HG03571 (cell line): ENCODE measurements at regions not wholly inside any gene's neighbourhood (a gene's known extent, or its start where the extent isn't known, plus 50 kb on each side); places are given as distances from the start of the nearest gene placed in this dataset.
"Not testable (repeated sequence)": the region's sequence is repeated elsewhere in the genome, so short reads cannot be mapped to it uniquely, and the experiment has no call there.

Source experiments
- ATAC-seq: cut with Tn5 transposase; IDR thresholded peaks from one replicate; pipeline ENCODE4 v1.9.1; 2021; ENCODE audit not compliant: unreplicated experiment

DNA sequence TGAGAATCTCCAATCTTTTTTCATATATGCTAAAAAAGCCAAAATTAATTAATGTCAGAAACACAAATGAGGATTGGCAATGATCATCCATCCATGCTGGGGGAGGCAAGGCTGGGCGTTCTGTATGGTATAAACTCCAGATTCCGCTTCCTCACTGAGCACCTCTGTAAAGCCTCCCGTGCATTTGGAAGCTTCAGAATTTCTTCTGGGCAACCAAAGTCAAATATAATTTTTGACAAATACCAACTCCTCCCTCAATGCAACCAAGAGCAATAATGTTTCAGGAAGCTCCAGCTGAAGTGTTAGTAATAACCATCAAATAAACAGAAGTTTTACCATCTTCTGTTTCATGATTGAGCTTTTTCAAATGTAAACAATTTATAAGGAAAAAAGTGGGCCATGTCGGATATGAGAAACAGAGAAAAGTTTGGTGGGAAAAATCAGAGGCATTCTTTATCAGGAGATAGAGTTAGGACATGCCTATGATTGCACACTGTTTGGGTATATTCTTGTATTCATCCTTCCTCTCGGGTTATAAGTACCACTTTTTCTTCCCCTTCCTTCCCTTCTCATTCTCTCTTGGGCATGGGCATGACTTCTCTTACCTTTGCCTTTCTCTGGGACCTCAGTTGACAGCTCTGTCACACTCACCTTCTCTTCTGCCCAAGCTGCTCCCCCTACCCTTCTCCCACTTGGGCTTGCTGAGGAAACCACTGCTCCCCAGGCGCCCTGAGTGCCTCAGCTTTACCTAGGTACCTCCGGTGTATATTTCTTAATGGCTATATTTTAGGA lies 149.5 kb upstream of the ZEB2 start:
- ATAC-seq, result no peak

DNA sequence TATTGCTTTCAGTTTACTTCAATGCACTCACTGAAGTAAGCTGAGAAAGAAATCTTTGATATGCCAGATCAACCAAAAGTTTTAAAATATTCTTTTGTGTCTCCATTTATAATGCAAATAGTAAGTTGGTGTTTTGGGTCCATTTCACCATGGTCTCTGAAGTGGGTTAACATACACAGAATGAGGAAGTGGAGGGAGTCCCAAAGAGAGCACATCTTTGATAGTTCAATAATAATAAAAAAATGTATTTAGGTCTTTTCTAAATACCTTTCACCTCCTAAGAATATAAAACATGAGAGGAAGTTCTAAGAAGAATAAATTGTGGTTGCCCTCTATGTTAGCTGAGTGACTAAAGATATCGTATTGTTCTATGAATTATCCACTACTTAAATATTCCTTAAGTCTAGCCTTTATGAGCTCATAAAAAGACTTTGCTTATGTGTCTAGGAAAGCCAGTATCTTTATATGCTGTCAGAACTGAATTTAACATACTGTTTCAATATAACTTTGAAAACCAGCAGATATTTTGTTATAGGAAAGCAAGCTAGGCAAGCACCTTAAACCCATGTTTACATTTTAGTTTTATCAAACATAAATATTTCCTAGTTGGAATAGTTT lies 148.7 kb upstream of the ZEB2 start:
- ATAC-seq, result no peak

DNA sequence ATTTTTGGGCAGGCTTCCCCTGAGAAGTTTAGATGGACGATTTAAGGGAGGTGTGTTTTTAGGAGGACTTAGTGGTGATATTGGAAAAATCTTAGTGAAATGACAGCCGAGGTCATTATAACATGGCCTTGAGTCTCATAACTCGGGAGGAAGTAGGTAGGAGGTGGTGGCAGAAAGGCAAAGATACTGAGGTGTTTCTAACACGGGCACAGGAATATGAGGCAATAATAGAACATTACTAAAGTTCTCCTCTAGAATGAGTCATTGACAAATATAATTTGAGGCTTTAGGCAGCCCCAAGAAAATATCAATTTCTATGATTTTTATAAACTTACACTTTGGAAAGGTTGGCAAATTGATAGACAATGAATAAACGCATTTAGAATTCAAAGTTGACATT lies 146.1 kb upstream of the ZEB2 start:
- no peak for ATAC-seq

DNA sequence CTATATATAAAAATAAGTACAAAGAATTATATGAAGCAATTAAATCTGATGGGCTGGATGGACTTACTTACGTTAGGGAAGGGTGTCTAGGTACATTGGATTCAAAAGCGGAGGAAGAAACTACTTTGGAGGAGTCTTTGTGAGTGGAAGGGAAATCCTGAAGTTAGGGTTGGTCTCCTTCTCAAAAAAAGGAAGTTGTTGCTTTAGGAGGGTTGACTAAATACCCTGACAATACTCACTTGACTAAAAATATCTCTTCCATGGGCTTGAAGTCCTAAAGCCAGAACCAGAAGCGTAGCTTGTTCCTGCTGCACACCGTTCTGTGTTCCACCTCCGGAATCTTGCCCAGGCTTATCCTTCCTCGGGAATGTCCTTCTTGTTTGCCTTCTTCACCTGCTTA lies 143.3 kb upstream of the ZEB2 start:
- no peak for ATAC-seq

DNA sequence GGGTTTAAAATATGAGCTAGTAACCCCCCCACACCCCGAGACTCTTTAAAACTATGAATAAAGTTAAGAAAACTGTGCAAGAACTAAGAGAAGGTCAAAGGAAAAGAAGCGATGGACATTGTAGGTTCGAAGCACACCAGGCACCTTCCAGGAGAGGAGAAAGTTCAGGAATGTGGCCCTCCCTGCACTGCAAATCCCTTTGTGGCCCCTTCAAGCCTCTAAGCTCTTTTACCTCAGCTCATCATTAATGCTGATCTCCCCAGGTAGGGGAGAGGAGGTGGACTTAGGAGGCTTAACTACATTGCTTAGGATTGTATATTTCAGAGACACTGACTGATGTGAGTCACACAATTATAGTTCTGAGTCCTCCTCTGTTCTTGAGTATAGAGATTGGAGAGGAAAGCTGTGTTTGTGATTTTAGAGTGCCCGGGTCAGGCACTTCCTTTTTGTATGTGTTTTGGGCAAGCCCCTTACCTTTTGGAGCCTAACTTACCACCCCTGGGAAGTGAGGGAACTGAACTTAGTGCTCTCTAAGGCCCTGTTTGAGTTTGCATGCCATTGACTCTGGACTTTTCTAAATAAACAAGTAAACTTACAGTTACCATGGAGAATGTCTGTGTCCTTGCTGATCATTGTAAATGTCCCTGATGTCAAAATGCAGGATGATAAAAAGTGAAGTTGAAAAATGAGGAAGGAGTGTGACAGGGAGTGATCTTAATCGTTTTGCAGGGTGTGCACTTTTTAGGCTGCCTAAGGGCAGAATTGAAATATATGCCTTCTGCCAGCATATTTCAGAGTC lies 140.8 kb upstream of the ZEB2 start:
- no peak for ATAC-seq

DNA sequence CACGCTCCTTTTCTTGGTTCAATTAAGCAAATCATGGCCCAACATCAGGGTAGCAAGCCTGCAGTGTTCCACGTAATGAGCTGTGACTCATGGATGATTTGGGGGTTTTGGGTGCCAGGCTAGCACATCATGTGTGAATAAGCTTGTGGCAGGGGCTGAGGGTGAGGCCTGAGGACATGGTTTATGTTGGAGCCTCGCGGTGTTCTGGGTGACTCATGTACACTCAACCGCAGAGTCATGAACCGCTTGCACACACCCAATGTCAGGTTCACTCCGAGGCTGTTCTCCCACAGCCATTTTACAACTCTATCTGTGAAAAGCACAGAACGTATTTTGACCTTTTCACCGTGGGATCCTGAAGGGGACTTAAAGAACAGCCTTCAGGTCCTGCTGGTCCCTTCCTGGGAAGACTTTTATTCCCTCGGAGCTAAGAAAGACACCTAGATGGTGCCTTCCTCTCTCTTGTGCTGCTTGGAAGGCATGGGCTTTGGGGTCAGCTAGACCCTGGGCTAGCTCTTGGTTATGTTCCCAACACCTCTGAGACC lies 139.9 kb upstream of the ZEB2 start:
- ATAC-seq, result no peak

DNA sequence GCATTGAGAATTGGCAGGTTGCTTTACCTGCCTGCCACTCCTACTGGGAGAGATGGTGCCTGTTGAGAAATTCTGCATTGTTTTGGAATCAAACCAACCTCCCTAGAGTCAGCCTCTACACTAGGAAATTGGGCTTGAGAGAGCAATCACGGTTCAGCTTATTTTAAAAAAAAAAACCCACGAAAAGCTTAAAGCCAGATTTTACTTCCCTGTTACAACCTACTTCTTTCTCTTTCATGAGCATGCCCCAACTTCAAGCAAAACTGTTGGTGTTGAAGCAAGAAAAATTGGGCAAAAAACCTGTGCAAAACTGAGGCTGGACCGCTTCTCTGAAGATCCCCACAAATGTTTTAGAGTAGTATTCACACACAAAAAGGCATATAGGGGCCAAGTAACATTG lies 134.6 kb upstream of the ZEB2 start:
- no peak for ATAC-seq

DNA sequence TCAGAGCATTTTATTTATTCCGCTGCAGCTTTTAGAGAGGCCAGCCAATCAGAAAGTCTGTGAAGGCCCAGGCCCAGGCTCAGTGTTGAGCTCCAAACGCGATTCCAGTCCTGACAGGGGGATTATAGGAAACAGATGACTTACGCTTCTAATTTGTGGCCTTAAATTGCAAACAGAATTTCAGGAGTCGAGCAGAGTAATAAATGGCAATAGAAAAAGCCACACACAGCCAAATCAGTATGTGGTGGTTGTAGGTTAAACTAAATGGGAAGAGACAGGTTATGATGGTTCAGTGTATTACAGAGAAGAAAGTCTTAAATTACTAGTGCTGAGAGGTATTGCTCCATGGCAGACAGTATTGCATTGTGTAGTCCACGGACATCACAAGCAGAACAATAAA lies 131.0 kb upstream of the ZEB2 start:
- no peak for ATAC-seq

DNA sequence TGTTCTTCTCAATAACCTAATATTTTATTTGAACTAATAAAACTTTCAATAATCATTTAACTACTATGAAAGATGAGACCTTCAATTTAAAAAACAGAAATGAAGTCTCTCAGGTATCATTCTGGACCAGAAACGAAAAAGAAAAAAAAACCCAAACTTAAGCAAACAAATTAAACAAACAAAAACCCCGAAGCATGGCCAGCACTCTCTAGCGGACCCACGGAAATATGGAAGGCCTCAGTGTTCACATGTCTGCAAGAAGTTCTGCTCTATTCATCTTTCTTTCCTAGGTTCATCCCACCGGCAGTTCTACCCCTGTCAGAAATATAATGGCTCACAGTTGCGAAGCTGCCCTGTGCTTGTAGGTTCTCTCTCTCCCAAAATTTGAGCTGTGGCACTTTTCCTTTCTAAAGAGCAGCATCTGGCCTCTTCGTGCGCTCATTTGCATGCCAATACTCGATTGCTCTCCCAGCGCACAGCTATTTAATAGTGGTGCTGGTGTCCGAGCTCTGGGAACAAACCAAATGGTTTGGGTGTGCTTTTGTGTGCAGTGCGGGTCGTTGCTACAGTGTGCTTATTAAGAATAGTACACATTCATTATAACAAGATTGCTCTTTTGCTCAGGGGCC lies 129.0 kb upstream of the ZEB2 start:
- no peak for ATAC-seq

DNA sequence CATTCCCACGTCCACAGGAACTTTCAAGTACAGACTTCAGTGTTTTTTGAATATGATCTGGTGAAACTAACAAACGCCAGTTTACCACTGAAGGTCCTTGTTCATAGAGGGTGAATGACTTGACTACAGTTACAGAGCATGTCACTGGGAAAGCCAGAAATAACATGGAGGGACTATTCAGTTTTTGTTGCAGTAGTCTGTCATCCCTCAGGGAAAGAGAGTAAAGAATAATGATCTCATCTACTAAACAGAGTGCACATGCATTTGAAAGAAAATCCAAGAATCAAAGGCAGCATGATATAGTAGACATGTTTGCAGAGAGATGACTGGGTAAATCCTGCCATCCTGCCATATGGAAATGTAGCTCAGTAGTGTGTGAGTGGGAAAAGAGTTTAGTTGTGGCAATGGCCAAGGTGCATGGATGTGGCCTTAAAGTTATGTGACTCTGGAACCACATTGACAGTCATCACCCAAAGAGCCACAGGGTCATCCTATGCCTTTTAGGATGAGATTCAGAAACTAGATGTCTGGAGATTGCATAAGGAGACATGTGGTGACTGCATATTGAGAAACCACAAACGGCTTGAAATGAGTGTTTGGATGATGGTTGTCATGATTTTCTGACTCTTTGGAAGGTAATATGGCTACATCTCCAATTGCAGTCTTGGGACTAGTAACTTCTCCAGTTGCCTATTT lies 125.3 kb upstream of the ZEB2 start:
- ATAC-seq, result no peak

DNA sequence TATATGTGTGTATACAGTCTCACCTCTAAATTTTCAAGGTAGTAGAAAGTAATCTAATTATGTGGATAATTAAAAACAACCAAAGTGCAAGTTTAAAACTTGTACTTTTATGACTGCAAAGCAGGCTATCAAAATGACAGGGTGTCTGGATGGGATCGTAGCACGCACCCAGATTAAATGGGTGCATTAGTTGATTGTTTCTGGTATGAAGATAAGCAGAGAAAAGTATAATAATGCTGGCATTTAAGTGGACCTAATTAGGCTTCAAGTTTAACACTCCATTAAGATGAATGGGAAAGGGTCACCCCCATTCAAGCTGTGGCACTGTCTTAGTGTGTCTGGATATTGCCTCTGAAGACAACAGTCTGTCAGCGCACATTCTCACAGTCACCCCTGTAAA lies 124.6 kb upstream of the ZEB2 start:
- ATAC-seq, result no peak

DNA sequence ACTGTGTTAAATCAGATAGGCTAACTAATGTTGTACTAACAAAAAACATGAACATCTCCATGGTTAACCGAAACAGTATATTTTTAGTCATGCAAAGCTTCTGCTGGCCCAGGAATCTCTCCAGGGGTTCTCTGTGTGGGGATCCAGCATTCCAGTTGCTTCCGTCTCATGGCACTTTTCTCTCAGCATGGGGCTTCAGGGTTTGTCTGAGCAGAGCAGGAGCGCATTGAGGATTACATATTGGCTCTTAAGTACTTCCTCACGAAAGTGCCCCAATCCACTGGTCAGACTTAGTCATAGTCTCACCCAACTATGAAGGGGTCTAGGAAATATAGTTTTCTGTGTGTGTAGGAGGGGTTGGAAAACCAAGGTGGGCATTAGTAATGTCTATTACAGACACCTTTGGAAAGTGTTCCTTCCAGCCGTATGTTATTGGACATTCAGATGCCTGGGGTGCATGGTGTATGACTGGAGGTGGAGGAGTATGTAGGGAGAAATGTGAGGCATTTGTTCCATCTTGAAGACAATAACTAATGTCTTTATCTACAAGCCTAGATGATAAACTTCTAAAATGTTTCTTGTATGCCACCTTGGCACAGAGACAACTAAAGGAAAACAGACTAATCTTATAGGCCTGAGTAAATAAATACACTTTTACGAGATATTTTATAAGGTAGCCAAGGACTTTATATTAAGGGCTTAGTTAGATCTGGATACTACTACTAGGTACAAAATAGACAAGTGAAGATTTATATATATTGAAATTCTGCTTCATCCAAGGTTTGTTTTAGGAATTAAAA lies 123.8 kb upstream of the ZEB2 start:
- ATAC-seq, result no peak

DNA sequence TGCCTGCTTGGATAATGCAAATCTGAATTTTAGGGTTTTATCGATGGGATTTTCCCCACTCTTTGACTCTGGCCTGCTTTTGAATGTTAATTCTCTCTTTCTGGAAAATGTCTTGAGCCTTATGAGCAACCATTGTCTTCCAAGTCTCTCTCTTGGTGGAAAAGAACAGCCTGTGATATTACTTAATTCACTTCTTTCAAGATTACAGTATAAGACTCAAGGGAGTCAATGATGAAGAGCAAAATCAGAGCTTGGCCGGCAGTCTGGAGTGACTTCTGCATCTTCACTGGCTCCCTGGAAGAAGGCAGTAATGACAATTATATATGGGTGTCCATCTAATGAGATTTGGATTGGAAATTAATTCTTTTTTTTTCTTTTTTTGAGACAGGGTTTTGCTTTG lies 122.9 kb upstream of the ZEB2 start:
- ATAC-seq, result no peak

DNA sequence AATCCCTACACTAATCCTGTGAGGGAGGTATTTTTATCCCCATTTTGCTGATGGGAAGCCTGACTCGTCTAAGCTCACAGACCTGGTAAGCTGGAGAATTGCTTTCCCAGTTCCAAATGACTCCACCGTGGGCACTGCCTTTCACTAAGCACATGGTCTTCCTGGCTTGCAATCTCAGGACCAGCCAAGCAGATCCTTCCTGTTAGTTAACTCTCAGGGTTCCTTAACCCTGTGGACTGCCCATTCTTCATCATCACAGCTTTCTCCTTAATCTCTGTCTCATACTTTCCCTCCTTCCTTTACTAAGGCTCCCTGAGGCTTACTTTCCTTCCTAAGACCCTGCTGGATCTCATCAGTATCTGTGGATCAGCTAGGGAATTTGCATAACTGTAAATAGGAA lies 122.2 kb upstream of the ZEB2 start:
- ATAC-seq, result no peak

DNA sequence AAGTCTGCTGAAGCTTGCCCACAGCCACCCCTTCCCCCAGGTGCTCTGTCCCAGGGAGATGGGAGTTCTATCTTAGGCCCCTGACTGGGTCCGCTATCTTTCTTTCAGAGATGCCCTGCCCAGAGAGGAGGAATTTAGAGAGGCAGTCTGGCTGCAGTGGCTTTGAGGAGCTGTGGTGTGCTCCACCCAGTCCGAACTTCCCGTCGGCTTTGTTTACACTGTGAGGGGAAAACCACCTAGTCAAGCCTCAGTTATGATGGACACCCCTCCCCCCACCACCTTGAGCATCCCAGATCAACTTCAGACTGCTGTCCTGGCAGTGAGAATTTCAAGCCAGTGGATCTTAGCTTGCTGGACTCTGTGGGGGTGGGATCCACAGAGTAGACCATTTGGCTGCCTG lies 118.3 kb upstream of the ZEB2 start:
- not testable (repeated sequence) for ATAC-seq

DNA sequence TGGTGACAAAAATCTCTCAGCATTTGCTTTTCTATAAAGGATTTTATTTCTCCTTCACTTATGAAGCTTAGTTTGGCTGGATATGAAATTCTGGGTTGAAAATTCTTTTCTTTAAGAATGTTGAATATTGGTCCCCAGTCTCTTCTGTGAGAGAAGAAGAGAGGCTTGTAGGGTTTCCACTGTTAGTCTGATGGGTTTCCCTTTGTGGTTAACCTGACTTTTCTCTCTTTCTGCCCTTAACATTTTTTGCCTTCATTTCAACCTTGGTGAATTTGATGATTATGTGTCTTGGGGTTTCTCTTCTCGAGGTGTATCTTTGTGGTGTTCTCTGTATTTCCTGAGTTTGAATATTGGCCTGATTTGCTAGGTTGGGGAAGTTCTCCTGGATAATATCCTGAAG lies 116.9 kb upstream of the ZEB2 start:
- not testable (repeated sequence) for ATAC-seq

DNA sequence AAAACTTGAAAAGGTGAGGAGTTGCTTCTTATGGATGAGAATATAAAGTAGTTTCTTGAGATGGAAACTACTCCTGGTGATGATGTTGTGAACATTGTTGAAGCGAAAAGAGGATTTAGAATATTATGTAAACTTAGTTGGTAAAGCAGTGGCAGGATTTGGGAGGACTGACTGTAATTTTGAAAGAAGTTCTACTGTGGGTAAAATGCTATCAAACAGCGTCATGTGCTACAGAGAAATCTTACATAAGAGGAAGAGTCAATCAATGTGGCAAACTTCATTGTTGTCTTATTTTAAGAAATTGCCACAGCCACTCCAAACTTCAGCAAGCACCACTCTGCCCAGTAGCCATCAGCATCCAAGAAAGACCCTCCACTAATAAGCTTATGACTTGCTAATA lies 112.9 kb upstream of the ZEB2 start:
- ATAC-seq, result no peak

DNA sequence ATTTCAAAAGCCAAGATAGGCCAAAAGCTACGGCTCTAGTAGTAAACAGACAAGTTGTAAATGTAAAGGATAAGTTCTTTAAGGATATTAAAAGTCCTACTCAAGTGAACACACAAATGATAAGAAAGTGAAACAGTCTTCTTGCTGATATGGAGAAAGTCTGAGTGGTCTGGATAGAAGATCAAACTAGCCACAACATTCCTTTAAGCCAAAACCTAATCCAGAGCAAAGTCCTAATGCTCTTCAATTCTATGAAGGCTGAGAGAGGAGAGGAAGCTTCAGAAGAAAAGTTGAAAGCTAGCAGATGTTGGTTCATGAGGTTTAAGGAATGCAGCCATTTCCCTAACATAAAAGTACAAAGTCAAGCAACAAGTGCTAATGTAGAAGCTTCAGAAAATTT lies 111.7 kb upstream of the ZEB2 start:
- no peak for ATAC-seq

DNA sequence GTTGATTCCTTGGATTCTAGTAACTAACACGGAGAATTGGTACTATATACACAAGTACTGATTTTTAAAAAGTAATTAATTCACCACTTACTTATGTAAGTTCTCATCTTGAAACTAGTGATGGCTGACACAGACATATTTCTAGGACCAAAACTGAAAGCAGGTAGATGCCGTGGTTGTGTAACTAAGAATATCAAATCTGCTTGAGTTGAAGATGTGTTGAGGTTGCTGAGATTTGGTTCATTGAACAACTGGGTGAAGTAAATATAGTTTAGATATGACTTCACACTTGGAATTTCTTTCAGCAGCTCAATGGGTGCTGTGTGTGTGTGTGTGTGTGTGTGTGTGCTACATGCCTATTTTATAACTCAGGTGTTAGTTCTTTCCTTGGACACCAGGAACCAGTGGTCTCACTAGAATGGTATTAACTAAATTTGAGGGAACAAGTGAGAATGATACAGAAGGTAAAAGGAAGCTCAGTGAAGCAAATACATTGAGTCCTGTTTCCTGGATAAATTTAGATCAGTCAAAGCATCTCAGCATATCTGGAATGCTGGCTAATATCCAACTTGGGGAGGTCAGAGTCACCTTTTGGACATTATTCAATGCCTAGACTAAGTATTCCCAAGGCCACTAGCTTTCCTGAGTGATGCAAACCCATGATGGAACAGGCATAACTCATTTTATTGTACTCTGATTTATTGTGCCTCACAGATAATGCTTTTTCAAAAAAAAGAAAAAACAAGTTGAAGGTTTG lies 110.7 kb upstream of the ZEB2 start:
- peak; percentile 94 for ATAC-seq
